Hippocampal formation (tissue), 2 donors: ENCODE measurements at regions not wholly inside any gene's neighbourhood (a gene's known extent, or its start where the extent isn't known, plus 50 kb on each side); places are given as distances from the start of the nearest gene placed in this dataset.
"Not testable (repeated sequence)": the region's sequence is repeated elsewhere in the genome, so short reads cannot be mapped to it uniquely, and the experiment has no call there.

Experiments used
- DNase-seq, 2 donors: peaks; one replicate each; lab custom pipeline; 2025; lab: John Stamatoyannopoulos, UW

GRCh38 chr10:23543691-23544380, 105.0 kb downstream of the OTUD1 start:
- no peak for DNase-seq

DNA sequence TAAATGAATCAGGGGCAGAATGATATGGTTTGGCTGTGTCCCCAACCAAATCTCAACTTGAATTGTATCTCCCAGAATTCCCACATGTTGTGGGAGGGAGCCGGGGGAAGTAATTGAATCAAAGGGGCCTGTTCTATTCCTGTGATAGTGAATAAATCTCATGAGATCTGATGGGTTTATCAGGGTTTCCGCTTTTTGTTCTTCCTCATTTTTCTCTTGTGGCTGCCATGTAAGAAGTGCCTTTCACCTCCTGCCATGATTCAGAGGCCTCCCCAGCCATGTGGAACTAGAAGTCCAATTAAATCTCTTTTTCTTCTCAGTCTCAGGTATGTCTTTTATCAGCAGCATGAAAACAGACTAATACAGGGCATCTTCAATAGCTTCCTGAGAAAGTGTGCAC, 107.0 kb downstream of the OTUD1 start:
- not testable (repeated sequence) for DNase-seq

- no peak for DNase-seq
Observed at GRCh38 chr10:23556727-23557440, 118.0 kb downstream of the OTUD1 start.

- no peak for DNase-seq
Observed at GRCh38 chr10:23557777-23558176, 118.9 kb downstream of the OTUD1 start.

DNA sequence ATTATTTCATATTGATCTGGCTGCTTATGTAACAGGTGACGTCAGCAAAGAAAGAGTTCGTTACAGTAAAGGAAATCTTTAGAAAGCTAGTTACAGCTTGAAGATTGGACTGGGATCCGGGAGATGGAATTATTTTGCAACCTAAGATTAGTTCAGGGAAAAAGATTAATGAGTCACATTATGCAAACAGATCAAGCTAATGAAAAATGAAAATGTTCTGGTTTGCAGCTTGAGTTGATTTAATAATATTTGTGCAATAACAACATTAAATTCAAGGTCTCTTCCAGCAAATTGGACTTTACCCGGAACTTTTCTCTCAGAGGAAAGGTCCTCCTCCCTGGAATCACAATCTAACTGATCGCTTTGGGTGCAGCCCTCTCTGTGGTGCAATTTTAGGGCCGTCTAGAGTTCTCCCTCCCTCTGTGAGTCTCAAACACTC, 119.5 kb downstream of the OTUD1 start:
- no peak for DNase-seq

DNA sequence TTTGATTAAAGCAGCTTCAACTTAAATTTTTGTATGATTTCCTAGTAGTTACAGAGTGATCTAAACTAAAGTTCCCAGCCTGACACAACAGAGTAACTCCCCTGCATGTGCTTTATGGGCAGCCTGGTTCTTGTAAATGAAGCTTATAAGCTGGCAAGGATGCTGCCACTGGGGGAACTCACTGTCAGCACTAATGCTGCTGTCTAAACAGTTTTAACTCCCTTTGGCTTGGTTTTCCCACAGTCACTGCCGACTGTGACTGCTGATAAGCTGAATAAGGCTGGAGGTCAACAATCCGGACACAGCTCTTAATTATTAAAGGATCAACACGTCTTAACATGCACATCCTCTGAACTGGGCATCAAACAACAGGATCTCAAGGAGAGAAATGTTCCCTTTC, 130.1 kb downstream of the OTUD1 start:
- no peak for DNase-seq

- no peak for DNase-seq
Observed at GRCh38 chr10:23571884-23572283, 133.0 kb downstream of the OTUD1 start.

DNA sequence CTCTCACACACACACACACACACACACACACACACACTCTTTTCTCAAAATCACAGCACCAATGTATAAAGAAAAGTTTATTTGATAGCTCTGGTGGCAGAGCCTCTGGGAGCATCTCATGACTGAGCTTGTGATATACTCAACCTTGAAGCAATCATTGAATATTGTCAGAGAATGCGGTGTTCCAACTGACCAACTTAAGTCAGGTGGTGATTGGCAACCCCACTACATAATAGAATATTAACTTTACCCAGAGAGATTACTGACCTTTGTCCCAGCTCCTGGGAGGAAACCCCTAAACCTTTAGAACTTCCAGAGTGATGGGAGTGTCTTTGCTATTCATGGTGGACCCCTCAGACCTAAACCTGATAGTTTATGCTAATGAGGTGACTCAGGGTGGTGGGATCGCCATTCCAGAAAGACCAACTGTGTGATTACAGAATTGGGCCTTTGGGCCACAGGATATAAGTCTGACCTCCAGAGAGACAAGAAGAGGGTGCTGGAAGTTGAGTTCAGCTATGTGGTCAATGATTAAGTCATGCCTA, 143.1 kb downstream of the OTUD1 start:
- DNase-seq: no peak

DNA sequence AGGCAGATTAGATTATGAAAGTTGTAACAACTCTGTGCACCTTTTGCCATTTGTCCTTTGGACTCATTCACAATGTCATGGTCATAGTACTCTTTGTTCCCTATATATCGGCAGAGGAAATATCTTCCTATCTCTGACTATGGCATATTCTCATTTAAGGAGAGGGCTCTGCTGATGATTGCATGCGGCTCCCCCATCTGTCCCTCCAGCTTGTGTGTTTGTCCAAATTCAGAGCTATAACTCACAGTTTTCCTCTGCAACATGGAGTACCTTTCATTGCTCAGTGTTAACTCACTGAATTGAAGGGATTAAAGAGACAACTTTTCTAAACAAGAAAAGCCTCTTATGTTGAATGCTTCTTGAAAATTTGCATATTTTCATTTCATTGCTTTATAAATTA, 145.5 kb downstream of the OTUD1 start:
- no peak for DNase-seq

GRCh38 chr10:23585186-23585585, 146.3 kb downstream of the OTUD1 start:
- DNase-seq: no peak

GRCh38 chr10:23585666-23586065, 146.8 kb downstream of the OTUD1 start:
- no peak for DNase-seq

GRCh38 chr10:23595278-23595677, 156.4 kb downstream of the OTUD1 start:
- DNase-seq: not testable (repeated sequence)

DNA sequence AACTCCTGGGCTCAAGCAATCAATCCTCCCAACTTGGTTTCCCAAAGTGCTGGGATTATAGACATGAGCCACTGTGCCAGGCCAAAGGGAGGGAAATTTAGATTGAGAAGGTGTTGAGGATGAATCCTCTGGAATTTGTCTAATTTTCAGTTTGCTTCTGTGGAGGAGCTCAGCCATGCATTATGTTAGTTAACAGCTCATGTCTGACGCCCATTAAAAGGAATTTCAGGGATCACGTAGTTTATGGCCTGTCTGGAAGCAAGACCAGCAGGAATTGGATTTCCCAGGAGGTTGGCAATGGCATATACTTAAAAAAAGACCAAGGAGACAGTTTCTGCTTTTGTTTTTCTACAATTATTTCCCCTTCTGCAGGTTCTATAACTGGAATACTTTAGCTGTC, 165.7 kb downstream of the OTUD1 start:
- DNase-seq: no peak

DNA sequence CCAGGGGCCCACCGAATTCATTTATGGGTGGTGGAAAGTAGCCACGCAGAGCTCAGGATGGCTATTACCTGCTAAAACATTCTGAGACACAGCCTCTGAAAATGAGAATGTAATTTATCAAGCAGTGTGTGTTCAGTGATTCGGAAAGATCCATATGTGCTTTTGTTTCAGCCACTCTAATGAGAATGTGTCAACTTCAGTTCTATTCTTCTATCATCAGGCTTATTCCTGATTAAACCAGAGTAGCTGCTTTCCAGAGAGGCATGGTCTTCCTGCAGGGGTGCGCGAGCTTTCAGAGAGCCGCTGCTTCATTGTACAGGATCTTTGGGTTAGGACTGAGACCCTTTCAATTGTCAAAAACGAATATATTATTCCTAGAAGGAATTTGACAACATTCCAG, 167.6 kb downstream of the OTUD1 start:
- DNase-seq: no peak

GRCh38 chr10:23608926-23609325, 170.1 kb downstream of the OTUD1 start:
- DNase-seq: no peak

- DNase-seq: no peak
Observed at GRCh38 chr10:23610626-23611307, 171.9 kb downstream of the OTUD1 start.

- no peak for DNase-seq
Observed at GRCh38 chr10:23611308-23612029, 172.6 kb downstream of the OTUD1 start.

GRCh38 chr10:23613900-23614299, 175.0 kb downstream of the OTUD1 start:
- no peak for DNase-seq

DNA sequence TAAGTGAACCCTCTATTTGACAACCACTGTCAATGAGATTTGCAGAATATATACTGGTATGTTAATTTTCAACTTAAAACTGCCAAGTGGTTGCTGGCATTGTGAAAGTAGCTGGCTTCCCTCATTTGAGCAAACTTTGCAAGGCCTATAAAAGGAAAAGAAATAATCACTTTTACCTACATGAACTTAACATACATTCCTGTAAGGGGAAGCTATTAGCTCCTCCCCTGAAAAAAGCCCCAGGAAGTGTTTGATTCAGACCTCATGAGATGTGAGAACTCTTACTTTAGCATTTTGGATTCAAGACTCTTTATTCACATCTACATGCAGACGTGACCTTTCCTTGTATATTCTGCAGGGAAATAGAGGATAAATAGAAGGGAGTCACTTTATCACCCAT, 175.6 kb downstream of the OTUD1 start:
- no peak for DNase-seq

DNA sequence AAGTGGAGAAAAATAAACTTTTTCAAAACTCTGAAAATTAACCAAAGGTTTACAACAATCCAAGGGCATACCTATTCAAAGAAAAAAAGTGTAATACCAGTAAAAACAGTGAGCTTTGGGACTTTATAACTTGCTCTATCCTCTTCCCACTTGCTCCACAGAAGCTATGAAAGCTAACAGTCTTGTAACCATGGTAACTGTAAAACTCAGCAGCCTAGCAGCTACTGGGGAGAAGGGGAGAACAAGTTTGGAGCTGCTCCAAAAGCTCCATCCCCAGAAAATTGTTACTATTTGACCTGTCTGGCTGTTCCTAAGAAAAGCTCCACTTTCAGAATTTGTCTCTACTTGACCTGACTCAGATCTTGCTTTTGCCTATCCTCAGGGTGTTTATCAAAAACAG, 191.5 kb downstream of the OTUD1 start:
- no peak for DNase-seq

DNA sequence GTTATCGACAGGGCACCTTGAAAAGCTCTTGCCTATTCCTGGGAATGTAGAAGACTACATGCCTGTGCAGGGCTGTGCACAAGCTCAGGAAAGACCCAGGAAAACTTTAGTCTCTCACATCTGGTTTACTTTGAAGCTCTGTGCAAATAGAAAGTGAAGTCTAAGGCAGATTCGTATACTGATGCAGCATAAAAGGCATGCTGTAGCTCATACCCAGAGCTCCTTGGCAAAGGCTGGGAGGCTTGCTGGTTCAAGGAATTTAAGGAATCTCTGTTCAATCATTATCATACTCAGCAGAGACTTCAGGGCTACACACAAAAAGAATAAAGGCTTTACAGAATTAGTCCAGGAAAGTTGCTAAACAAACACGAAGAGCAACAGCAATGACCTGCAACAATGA, 192.0 kb downstream of the OTUD1 start:
- no peak for DNase-seq

- DNase-seq: no peak
Observed at GRCh38 chr10:23643111-23643780, 204.4 kb downstream of the OTUD1 start.
